HepG2 (cell line): ENCODE measurements at regions not wholly inside any gene's neighbourhood (a gene's known extent, or its start where the extent isn't known, plus 50 kb on each side); places are given as distances from the start of the nearest gene placed in this dataset.

Experiments
- ATAC-seq: fragments of 200-7000 bp; cut with Tn5 transposase; 3 replicates; pipeline ENCODE4 v1.9.1; 2020; ENCODE audit warnings: mild to moderate bottlenecking, moderate library complexity
- BruUV-seq: library from RNA; stranded (reverse); fragments of 400-500 nt; replicated peaks from 2 replicates; lab custom pipeline; 2021; lab: Mats Ljungman, UMichigan
- CTCF ChIA-PET: fragments of 300-600 bp; formaldehyde crosslinking; extraction: SDS; loops from one replicate; lab custom pipeline; 2021; ENCODE audit warnings: low total read pairs, inconsistent platforms, low intra/inter-chr PET ratio; lab: Yijun Ruan, JAX
- POLR2A ChIA-PET: fragments of 350-600 bp; sonication (Branson Sonifier 250); formaldehyde crosslinking; loops from one replicate; lab custom pipeline; 2020; ENCODE audit warnings: antibody characterized with exemption, inconsistent platforms; lab: Yijun Ruan, JAX
- DNase-seq: peaks from one replicate; pipeline ENCODE4 v3.0.0-alpha.2; 2015; ENCODE audit warnings: low spot score
- FAIRE-seq: peaks from 3 replicates; lab custom pipeline; 2011; peaks lifted over from hg19 to GRCh38; lab: Jason Lieb, UNC
- H2AFZ ChIP-seq: one replicate; pipeline ENCODE4 v1.6.1; 2011; ENCODE audit warnings: low read length, inconsistent platforms
- H3K27ac ChIP-seq: fragments of 300-600 bp; 3 replicates; pipeline ENCODE4 v1.8.0; 2011; ENCODE audit warnings: mixed run types, mild to moderate bottlenecking, mixed read lengths, low read length, inconsistent platforms; ENCODE audit not compliant: insufficient read depth; ENCODE audit errors: extremely low read length
- H3K27me3 ChIP-seq, 2 experiments: fragments of 200-600 bp in 1 of 2; 2 replicates in 1 of 2; 3 replicates in 1 of 2; pipeline versions ENCODE4 v1.6.0 to v1.8.0; 2011; ENCODE audit warnings: low read length in 2 of 2, mild to moderate bottlenecking in 2 of 2, moderate library complexity in 2 of 2, inconsistent platforms in 1 of 2; ENCODE audit not compliant: insufficient read depth in 2 of 2, control insufficient read depth in 1 of 2
- H3K36me3 ChIP-seq, 2 experiments: fragments of 200-600 bp in 1 of 2; replicated peaks in 1 of 2; 2 replicates in 1 of 2; 3 replicates in 1 of 2; pipeline versions ENCODE4 v1.5.1 to v1.8.0; 2011; ENCODE audit warnings: low read length in 2 of 2, inconsistent platforms in 1 of 2; ENCODE audit not compliant: insufficient read depth in 2 of 2, control insufficient read depth in 1 of 2
- H3K4me1 ChIP-seq: 2 replicates; pipeline ENCODE4 v1.5.1; 2012; ENCODE audit warnings: low read length, inconsistent platforms; ENCODE audit not compliant: insufficient read depth
- H3K4me2 ChIP-seq: 2 replicates; pipeline ENCODE4 v1.6.0; 2011; ENCODE audit warnings: low read depth, low read length, inconsistent platforms
- H3K4me3 ChIP-seq, 3 experiments: fragments of 200-600 bp in 1 of 3; sonication (generic), shearing (Covaris generic) in 1 of 3; replicated peaks in 1 of 3; 2 replicates each; pipeline ENCODE4 v1.5.1; 2011 to 2016; ENCODE audit warnings: low read length in 3 of 3, inconsistent platforms in 2 of 3, low read depth in 2 of 3, mild to moderate bottlenecking in 2 of 3, control low read depth in 1 of 3, mixed read lengths in 1 of 3; ENCODE audit not compliant: insufficient read depth in 1 of 3
- H3K79me2 ChIP-seq: one replicate; pipeline ENCODE4 v1.6.1; 2011; ENCODE audit warnings: low read length, inconsistent platforms; ENCODE audit not compliant: insufficient read depth
- H3K9ac ChIP-seq: 2 replicates; pipeline ENCODE4 v1.6.0; 2011; ENCODE audit warnings: mild to moderate bottlenecking, low read depth, low read length, inconsistent platforms; ENCODE audit not compliant: insufficient read depth
- H3K9me3 ChIP-seq: 2 replicates; pipeline ENCODE4 v1.5.1; 2012; ENCODE audit warnings: mild to moderate bottlenecking, low read length
- H4K20me1 ChIP-seq: 2 replicates; pipeline ENCODE4 v1.6.0; 2011; ENCODE audit warnings: inconsistent platforms, mild to moderate bottlenecking, low read length, moderate library complexity; ENCODE audit not compliant: insufficient read depth
- CREB1 ChIP-seq, 2 experiments: fragments of 450-650 bp in 1 of 2; IDR thresholded peaks; 2 replicates each; pipeline ENCODE4 v1.6.1; 2016 to 2017; ENCODE audit warnings: control low read depth in 1 of 2, mild to moderate bottlenecking in 1 of 2, missing compliant biosample characterization in 1 of 2, missing genetic modification characterization in 1 of 2
- FOXA1 ChIP-seq, 2 experiments: fragments of 450-650 bp in 1 of 2; sonication (generic) in 1 of 2; formaldehyde crosslinking in 1 of 2; IDR thresholded peaks; 2 replicates each; pipeline versions ENCODE4 v1.4.0 to v1.6.1; 2016 to 2020; ENCODE audit warnings: missing genetic modification reagents in 1 of 2
- GATA4 ChIP-seq: sonication (generic); IDR thresholded peaks from 2 replicates; pipeline ENCODE4 v1.6.1; 2016; ENCODE audit warnings: antibody characterized with exemption, low read depth, borderline replicate concordance
- IKZF1 ChIP-seq: fragments of 450-650 bp; IDR thresholded peaks from 2 replicates; pipeline ENCODE4 v1.7.1; 2016
- PAF1 ChIP-seq: IDR thresholded peaks from 2 replicates; pipeline ENCODE4 v1.6.1; 2016; ENCODE audit warnings: missing genetic modification reagents, missing compliant biosample characterization
- REXO4 ChIP-seq: sonication (generic); formaldehyde crosslinking; IDR thresholded peaks from 2 replicates; pipeline ENCODE4 v1.8.0; 2022; ENCODE audit warnings: missing genetic modification reagents, mild to moderate bottlenecking, borderline replicate concordance
- ZFP36 ChIP-seq: fragments of 150-350 bp; IDR thresholded peaks from 2 replicates; pipeline ENCODE4 v1.6.1; 2018; ENCODE audit warnings: borderline replicate concordance, low read length, low read depth; ENCODE audit not compliant: partially characterized antibody
- ZFP82 ChIP-seq: sonication (generic); formaldehyde crosslinking; IDR thresholded peaks from 2 replicates; pipeline ENCODE4 v1.5.1; 2020; ENCODE audit warnings: mild to moderate bottlenecking, missing genetic modification reagents, borderline replicate concordance
- ZNF337 ChIP-seq: sonication (generic); formaldehyde crosslinking; IDR thresholded peaks from 2 replicates; pipeline ENCODE4 v1.5.1; 2020; ENCODE audit warnings: missing genetic modification reagents, low read depth, mild to moderate bottlenecking, borderline replicate concordance
- ZNF644 ChIP-seq: IDR thresholded peaks from 2 replicates; pipeline ENCODE4 v1.6.1; 2016; ENCODE audit warnings: low read depth
- ZSCAN9 ChIP-seq: IDR thresholded peaks from 2 replicates; pipeline ENCODE4 v1.6.1; 2016; ENCODE audit warnings: borderline replicate concordance
- WGBS: methylation state at CpG from one replicate; pipeline ENCODE4 v1.1.6; 2017; ENCODE audit warnings: low lambda C conversion rate; 5-methylcytosine and 5-hydroxymethylcytosine counted together
- in situ Hi-C: cut with HindIII; loops from 2 replicates; pipeline ENCODE4 v1.10.0; 2017; ENCODE audit warnings: low pct_unique_long_range_greater_than_20kb; ENCODE audit not compliant: extremely low pct_ligation_motif_present
- intact Hi-C: fragments of 100-400 bp; cut with micrococcal nuclease; formaldehyde crosslinking; loops from one replicate; pipeline ENCODE4 v1.10.0; 2022; ENCODE audit not compliant: unreplicated experiment

DNA sequence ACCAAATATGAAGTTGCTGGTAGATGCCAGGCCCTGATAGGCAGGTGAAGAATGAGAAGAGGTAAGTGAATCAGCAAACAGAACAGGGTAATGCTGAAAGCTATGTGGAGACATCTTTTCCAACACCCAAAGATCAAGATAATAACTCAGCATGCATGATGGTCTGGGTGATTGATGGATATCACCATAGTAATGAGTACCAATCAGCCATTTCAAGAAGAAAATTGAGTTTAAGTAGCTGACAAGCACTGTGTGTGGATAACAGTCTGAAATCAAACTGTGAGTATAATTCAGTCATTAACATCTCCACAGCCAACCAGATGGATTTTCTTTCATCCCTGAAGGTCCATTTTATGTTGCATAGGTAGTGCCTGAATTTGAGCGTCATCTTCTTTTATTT lies 289.6 kb upstream of the SMIM31 start:
- POLR2A ChIA-PET: no interaction called here
- CTCF ChIA-PET: no interaction called here
- Histone ChIP-seq H3K36me3 (no peaks in the 10 kb centered on the region), H3K4me3 (no peak overlapping the region), H3K27me3 (no peaks in the 10 kb centered on the region), H3K9me3 (peaks cover 18% of the 10 kb centered on the region), H3K79me2 (no peaks in the 10 kb centered on the region), H3K27ac (no peak overlapping the region), H2AFZ (no peak overlapping the region), H3K4me1 (no peaks in the 10 kb centered on the region), H4K20me1 (no peaks in the 10 kb centered on the region), H3K4me2 (no peak overlapping the region), H3K9ac (no peak overlapping the region)
- FAIRE-seq: no peak
- intact Hi-C loops: no loop called here
- BruUV-seq: no TSS peak
- DNase-seq: no peak
- in situ Hi-C loops: no loop called here
- no peak for ATAC-seq
- 0% methylated on average over 1 of the region's 1 CpG for WGBS
- TF ChIP-seq ZFP82 (CRISPR knock-in tag) (no peak), REXO4 (CRISPR knock-in tag) (no peak), FOXA1 (IDR thresholded peaks at IDR 0.05) (no peak), FOXA1 (CRISPR knock-in tag; IDR thresholded peaks at IDR 0.05) (no peak), PAF1 (CRISPR knock-in tag) (no peak), ZNF644 (CRISPR knock-in tag) (no peak), GATA4 (no peak), ZSCAN9 (CRISPR knock-in tag) (no peak), ZFP36 (no peak)

DNA sequence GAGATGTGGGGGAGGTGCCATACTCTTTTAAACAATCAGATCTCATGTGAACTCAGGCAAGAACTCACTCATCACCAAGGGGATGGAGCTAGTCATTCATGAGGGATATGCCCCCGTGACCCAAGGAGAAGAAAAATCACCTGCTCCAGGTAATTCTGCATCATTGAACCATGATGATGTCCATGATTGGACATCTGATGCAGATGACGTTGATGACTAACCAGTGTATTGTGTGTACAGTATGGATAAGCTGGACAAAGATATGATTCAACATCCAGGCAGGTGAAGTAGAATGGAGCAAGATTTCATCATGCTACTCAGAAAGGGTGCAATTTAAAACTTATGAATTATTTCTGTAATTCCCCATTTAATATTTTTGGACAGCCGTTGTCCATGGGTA lies 286.4 kb upstream of the SMIM31 start:
- in situ Hi-C loops (no loop called here), intact Hi-C loops (no loop called here)
- BruUV-seq: no TSS peak
- Histone ChIP-seq H2AFZ (no peak overlapping the region), H3K9ac (no peak overlapping the region), H3K79me2 (no peaks in the 10 kb centered on the region), H3K9me3 (0 out of 2 replicates have a peak, but pooled peaks cover 4% of the 10 kb centered on the region), H3K27me3 (no peaks in the 10 kb centered on the region), H3K36me3 (no peaks in the 10 kb centered on the region), H3K4me3 (no peak overlapping the region), H3K4me1 (no peaks in the 10 kb centered on the region), H3K27ac (no peak overlapping the region), H4K20me1 (no peaks in the 10 kb centered on the region), H3K4me2 (no peak overlapping the region)
- POLR2A ChIA-PET: no interaction called here
- FAIRE-seq: no peak
- no peak for DNase-seq
- no peak for ATAC-seq
- WGBS: 0% methylated on average over 3 of the region's 3 CpGs
- CTCF ChIA-PET: no interaction called here
- TF ChIP-seq IKZF1: no peak
- peak; percentile 41; the same call in 1 of the 2 replicates for TF ChIP-seq CREB1 (IDR thresholded peaks at IDR 0.05)
- TF ChIP-seq CREB1 (CRISPR knock-in tag; IDR thresholded peaks at IDR 0.05): no peak
- TF ChIP-seq ZNF337 (CRISPR knock-in tag): no peak
